ENCODE measurements at regions not wholly inside any gene's neighbourhood (a gene's known extent, or its start where the extent isn't known, plus 50 kb on each side); places are given as distances from the start of the nearest gene placed in this dataset.

GRCh38 chr2:168338803-168339437 lies 91.5 kb upstream of the STK39 start:
- no peak for DNase-seq (ENCODE audit: low spot score)

GRCh38 chr2:168340931-168341330 lies 93.5 kb upstream of the STK39 start:
- no peak for DNase-seq (ENCODE audit: low spot score)

- DNase-seq (ENCODE audit: low spot score), result no peak
Observed at GRCh38 chr2:168343586-168343985, 96.2 kb upstream of the STK39 start.

GRCh38 chr2:168344706-168345105 lies 97.3 kb upstream of the STK39 start:
- DNase-seq (ENCODE audit: low spot score), result no peak

- no peak for DNase-seq (ENCODE audit: low spot score)
Observed at GRCh38 chr2:168345601-168346000, 98.2 kb upstream of the STK39 start.

- DNase-seq (ENCODE audit: low spot score), result peak; percentile 75
Observed at GRCh38 chr2:168346725-168347477, 99.5 kb upstream of the STK39 start.

GRCh38 chr2:168348076-168348475 lies 100.7 kb upstream of the STK39 start:
- DNase-seq (ENCODE audit: low spot score), result no peak

GRCh38 chr2:168350380-168350779 lies 103.0 kb upstream of the STK39 start:
- no peak for DNase-seq (ENCODE audit: low spot score)

GRCh38 chr2:168353251-168353650 lies 102.8 kb upstream of the CERS6 start:
- no peak for DNase-seq (ENCODE audit: low spot score)

GRCh38 chr2:168354499-168354898 lies 101.6 kb upstream of the CERS6 start:
- no peak for DNase-seq (ENCODE audit: low spot score)

- no peak for DNase-seq (ENCODE audit: low spot score)
Observed at GRCh38 chr2:168355121-168355520, 101.0 kb upstream of the CERS6 start.

- no peak for DNase-seq (ENCODE audit: low spot score)
Observed at GRCh38 chr2:168355779-168356476, 100.1 kb upstream of the CERS6 start.

- no peak for DNase-seq (ENCODE audit: low spot score)
Observed at GRCh38 chr2:168356477-168356835, 99.6 kb upstream of the CERS6 start.

- DNase-seq (ENCODE audit: low spot score), result peak; percentile 8
Observed at GRCh38 chr2:168357797-168358472, 98.1 kb upstream of the CERS6 start.

- DNase-seq (ENCODE audit: low spot score), result no peak
Observed at GRCh38 chr2:168359082-168359481, 97.0 kb upstream of the CERS6 start.

GRCh38 chr2:168363347-168364092 lies 92.6 kb upstream of the CERS6 start:
- no peak for DNase-seq (ENCODE audit: low spot score)

GRCh38 chr2:168365094-168365621 lies 90.9 kb upstream of the CERS6 start:
- no peak for DNase-seq (ENCODE audit: low spot score)

- no peak for DNase-seq (ENCODE audit: low spot score)
Observed at GRCh38 chr2:168369031-168369430, 87.0 kb upstream of the CERS6 start.

- no peak for DNase-seq (ENCODE audit: low spot score)
Observed at GRCh38 chr2:168371273-168372019, 84.6 kb upstream of the CERS6 start.

GRCh38 chr2:168373468-168373867 lies 82.6 kb upstream of the CERS6 start:
- DNase-seq (ENCODE audit: low spot score), result no peak
